Stimulated activated CD4-positive, alpha-beta T cell treated with anti-CD3 and anti-CD28 coated beads, Interleukin-4, amount 100 ng/mL, for 48 hours (primary cell): ENCODE measurements at regions not wholly inside any gene's neighbourhood (a gene's known extent, or its start where the extent isn't known, plus 50 kb on each side); places are given as distances from the start of the nearest gene placed in this dataset.
"Not testable (repeated sequence)": the region's sequence is repeated elsewhere in the genome, so short reads cannot be mapped to it uniquely, and the experiment has no call there.

Experiments used
- DNase-seq, 2 donors: peaks; one replicate each; pipeline ENCODE4 v3.0.0-alpha.2; 2020; ENCODE audit warnings: low read depth in 2 of 2

- no peak for DNase-seq
Observed at GRCh38 chr12:76178452-76178851, 94.0 kb upstream of the NAP1L1 start.

- DNase-seq: no peak
Observed at GRCh38 chr12:76177821-76178220, 93.3 kb upstream of the NAP1L1 start.

- DNase-seq: no peak
Observed at GRCh38 chr12:76176940-76177339, 92.5 kb upstream of the NAP1L1 start.

GRCh38 chr12:76175946-76176345 is 91.5 kb upstream of the NAP1L1 start:
- not testable (repeated sequence) for DNase-seq

GRCh38 chr12:76173756-76174155 is 89.3 kb upstream of the NAP1L1 start:
- no peak for DNase-seq

- peak; percentile 63 to 78 for DNase-seq
Observed at GRCh38 chr12:76158518-76159321, 74.2 kb upstream of the NAP1L1 start.

- no peak for DNase-seq
Observed at GRCh38 chr12:76156726-76157125, 72.2 kb upstream of the NAP1L1 start.

- no peak for DNase-seq
Observed at GRCh38 chr12:76156314-76156713, 71.8 kb upstream of the NAP1L1 start.

- DNase-seq: no peak
Observed at GRCh38 chr12:76155157-76155670, 70.7 kb upstream of the NAP1L1 start.

GRCh38 chr12:76153616-76154015 is 69.1 kb upstream of the NAP1L1 start:
- DNase-seq: no peak

- DNase-seq: no peak
Observed at GRCh38 chr12:76152181-76152807, 67.8 kb upstream of the NAP1L1 start.

GRCh38 chr12:76144245-76144549 is 59.7 kb upstream of the NAP1L1 start:
- DNase-seq: peak in 1 of 2 donors; percentile 16

- no peak for DNase-seq
Observed at GRCh38 chr12:76143343-76144244, 59.1 kb upstream of the NAP1L1 start.

- no peak for DNase-seq
Observed at GRCh38 chr12:76142305-76142704, 57.8 kb upstream of the NAP1L1 start.

- no peak for DNase-seq
Observed at GRCh38 chr12:76138656-76139055, 54.2 kb upstream of the NAP1L1 start.

GRCh38 chr12:76137606-76138005 is 53.1 kb upstream of the NAP1L1 start:
- no peak for DNase-seq

- DNase-seq: no peak
Observed at GRCh38 chr12:76135456-76135855, 51.0 kb upstream of the NAP1L1 start.
